ENCODE measurements at regions not wholly inside any gene's neighbourhood (a gene's known extent, or its start where the extent isn't known, plus 50 kb on each side); places are given as distances from the start of the nearest gene placed in this dataset.
A peak's percentile ranks its signal among the peaks of the same experiment; 100 is the strongest.

- DNase-seq (ENCODE audit: low read depth), result no peak
- no peak for TF ChIP-seq CTCF (IDR thresholded peaks at IDR 0.05; ENCODE audit: low read length, missing control alignments)
- no peak overlapping the region for H3K4me3 ChIP-seq (replicated peaks; ENCODE audit: low read depth, low read length)
Observed at GRCh38 chr10:58089739-58090138, 178.0 kb downstream of the IPMK start.

- no peak for TF ChIP-seq CTCF (IDR thresholded peaks at IDR 0.05; ENCODE audit: low read length, missing control alignments)
- DNase-seq (ENCODE audit: low read depth), result no peak
- H3K4me3 ChIP-seq (replicated peaks; ENCODE audit: low read depth, low read length), result no peak overlapping the region
Observed at GRCh38 chr10:58087896-58088295, 179.8 kb downstream of the IPMK start.

- no peak overlapping the region for H3K4me3 ChIP-seq (replicated peaks; ENCODE audit: low read depth, low read length)
- DNase-seq (ENCODE audit: low read depth), result no peak
- TF ChIP-seq CTCF (IDR thresholded peaks at IDR 0.05; ENCODE audit: low read length, missing control alignments), result no peak
Observed at GRCh38 chr10:58086763-58087150, 180.9 kb downstream of the IPMK start.

GRCh38 chr10:58086144-58086762, 181.4 kb downstream of the IPMK start:
- H3K4me3 ChIP-seq (replicated peaks; ENCODE audit: low read depth, low read length), result no peak overlapping the region
- TF ChIP-seq CTCF (IDR thresholded peaks at IDR 0.05; ENCODE audit: low read length, missing control alignments), result no peak
- DNase-seq (ENCODE audit: low read depth), result no peak

- DNase-seq (ENCODE audit: low read depth), result no peak
- no peak overlapping the region for H3K4me3 ChIP-seq (replicated peaks; ENCODE audit: low read depth, low read length)
- no peak for TF ChIP-seq CTCF (IDR thresholded peaks at IDR 0.05; ENCODE audit: low read length, missing control alignments)
Observed at GRCh38 chr10:58082248-58082647, 185.4 kb downstream of the IPMK start.

- TF ChIP-seq CTCF (IDR thresholded peaks at IDR 0.05; ENCODE audit: low read length, missing control alignments), result no peak
- H3K4me3 ChIP-seq (replicated peaks; ENCODE audit: low read depth, low read length), result no peak overlapping the region
- peak; percentile 3 for DNase-seq (ENCODE audit: low read depth)
Observed at GRCh38 chr10:58081353-58081752, 186.3 kb downstream of the IPMK start.

GRCh38 chr10:58079461-58079860, 188.2 kb downstream of the IPMK start:
- no peak overlapping the region for H3K4me3 ChIP-seq (replicated peaks; ENCODE audit: low read depth, low read length)
- no peak for TF ChIP-seq CTCF (IDR thresholded peaks at IDR 0.05; ENCODE audit: low read length, missing control alignments)

More at GRCh38 chr10:58079461-58079860, 188.2 kb downstream of the IPMK start:
- DNase-seq (ENCODE audit: low read depth), result no peak
